ENCODE measurements at regions not wholly inside any gene's neighbourhood (a gene's known extent, or its start where the extent isn't known, plus 50 kb on each side); places are given as distances from the start of the nearest gene placed in this dataset.
"Not testable (repeated sequence)": the region's sequence is repeated elsewhere in the genome, so short reads cannot be mapped to it uniquely, and the experiment has no call there.

DNA sequence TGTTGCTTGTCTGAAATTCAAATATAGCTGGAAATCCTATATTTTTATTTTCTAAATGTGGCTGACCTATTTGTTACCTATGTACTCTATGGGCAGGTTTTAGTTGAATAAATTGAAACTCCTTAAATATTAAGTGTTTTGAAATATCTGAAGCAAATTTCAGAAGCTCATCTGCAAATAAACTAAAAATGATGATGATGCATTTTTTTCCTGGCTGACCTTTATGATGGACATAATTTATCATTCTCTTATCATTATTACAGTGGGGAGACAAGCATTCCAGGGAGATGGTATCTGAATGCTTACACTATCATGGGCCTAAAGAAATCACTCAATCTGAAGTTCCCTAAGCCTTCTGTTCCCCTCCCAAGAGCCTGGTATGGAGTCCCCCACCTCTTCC, 1225.2 kb downstream of the AACS start:
- DNase-seq (ENCODE audit: low spot score) = no peak

- not testable (repeated sequence) for DNase-seq (ENCODE audit: low spot score)
These were observed 1226.8 kb downstream of the AACS start for GRCh38 chr12:126291987-126292386.

DNA sequence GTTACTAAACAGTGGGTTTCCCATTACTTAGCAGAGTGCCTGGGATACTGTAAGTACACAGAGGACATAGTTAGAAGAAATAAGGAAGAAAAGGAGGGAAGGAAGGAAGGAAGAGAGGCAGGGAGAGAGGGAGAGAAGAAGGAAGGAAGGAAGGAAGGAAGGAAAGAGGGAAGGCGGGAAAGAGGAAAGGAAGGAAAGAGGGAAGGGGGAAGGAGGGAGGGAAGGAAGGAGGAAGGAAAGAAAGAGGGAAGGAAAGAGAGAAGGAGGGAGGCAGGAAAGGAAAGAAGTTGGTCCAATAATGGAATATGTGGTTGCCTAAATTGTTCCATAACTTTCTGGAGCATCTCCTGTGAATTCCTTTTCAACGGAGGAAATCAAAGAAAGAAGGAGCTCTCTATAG, 1230.4 kb downstream of the AACS start:
- DNase-seq (ENCODE audit: low spot score) = no peak

DNA sequence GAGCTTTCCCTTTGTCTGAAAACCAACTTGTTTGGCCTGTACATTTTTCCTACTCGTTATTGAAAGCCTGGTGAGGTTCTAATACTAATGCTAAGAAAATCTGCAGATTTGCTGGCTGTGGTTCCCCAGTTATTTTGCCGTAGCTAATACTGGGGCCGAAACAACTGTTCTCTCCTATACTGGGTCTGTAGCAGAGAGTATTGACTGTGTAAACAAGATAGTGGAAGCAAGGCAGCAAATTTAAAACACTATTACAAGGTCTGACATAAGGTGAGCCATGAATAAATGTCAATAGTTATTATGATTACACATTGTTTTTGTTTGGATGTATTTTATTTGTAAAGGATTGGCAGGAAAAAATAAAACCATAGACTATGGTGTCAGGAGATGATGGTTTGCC, 1244.0 kb downstream of the AACS start:
- no peak for DNase-seq (ENCODE audit: low spot score)

GRCh38 chr12:126312457-126312856, 1247.2 kb downstream of the AACS start:
- DNase-seq (ENCODE audit: low spot score) = no peak

DNA sequence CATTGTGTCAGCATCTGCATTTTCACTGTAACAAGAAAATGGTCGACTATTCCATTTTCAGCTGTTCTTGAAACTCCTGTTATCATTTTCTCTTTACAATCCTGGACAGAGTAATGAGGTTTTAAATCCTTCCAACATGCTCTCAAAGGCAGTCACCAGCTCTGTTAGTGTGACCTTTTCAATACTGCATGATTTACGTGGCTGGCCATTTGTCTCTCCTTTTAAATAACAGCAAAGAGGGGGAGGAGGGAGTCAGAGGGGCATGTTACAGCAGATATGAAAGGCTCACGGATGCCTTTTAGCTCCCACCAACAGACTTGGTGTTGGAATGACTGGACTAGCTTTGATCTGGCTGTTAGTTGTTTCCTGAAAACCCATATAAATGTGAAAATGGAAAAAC, 1251.2 kb downstream of the AACS start:
- no peak for DNase-seq (ENCODE audit: low spot score)

GRCh38 chr12:126337556-126338441, 1272.6 kb downstream of the AACS start:
- no peak for DNase-seq (ENCODE audit: low spot score)

DNA sequence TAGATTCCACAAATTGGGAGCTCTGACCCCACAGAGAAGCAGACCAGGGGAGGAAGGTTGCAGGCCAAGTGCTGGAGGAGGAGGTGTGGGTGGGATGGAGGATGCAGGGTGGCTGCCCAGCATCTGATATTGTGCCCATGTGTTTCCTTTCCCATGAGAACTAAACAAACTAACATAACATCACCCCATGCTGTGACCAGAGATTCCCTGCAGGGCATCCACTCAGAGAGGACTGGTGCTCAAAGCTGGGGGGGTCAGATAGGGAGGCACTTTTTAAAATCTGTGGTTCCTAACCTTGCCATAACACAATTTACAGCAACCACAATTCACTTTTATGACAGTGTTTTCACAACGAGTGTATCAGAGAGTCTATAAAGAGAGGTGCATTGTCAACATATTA, 1277.6 kb downstream of the AACS start:
- no peak for DNase-seq (ENCODE audit: low spot score)

DNA sequence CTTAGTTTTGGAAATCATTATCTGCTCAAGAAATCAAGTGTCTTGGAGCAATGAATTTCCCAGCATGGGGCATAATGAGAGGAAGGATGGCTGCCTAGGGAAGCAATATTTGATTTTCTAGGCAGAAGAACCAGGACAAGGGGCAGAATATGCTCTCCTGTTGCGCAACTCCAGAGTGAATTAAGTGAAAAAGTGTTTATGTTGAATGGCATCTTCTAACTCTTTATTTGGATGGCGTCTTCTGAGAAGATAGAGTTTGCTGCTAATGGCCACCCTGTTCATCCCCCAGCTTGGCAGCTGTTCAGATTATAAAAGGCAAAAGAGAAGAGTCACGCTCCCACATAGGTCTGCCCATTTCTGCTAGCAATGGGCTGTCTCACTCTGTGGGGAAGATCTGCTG, 1278.1 kb downstream of the AACS start:
- DNase-seq (ENCODE audit: low spot score) = no peak

DNA sequence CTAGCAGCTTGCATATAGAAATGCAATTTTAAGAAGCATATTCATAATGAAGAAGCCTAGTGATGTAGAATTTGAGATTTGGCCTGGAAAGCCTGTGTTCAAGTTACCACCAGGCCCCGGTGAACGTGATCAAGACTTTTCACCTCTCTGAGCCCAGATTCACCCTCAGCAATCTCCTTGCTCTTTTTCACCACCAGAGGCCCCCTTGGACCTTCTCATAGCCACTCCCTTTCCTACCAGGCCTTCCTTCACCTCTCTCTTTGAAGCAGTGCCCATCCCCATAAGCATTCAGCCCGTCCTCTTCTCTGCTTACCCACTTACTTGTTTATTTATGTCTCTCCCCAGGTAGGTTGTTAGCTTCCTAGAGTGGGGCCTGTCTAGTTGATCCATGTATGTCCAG, 1280.9 kb downstream of the AACS start:
- DNase-seq (ENCODE audit: low spot score) = no peak

- DNase-seq (ENCODE audit: low spot score) = no peak
These were observed 1282.2 kb downstream of the AACS start for GRCh38 chr12:126347421-126347820.

DNA sequence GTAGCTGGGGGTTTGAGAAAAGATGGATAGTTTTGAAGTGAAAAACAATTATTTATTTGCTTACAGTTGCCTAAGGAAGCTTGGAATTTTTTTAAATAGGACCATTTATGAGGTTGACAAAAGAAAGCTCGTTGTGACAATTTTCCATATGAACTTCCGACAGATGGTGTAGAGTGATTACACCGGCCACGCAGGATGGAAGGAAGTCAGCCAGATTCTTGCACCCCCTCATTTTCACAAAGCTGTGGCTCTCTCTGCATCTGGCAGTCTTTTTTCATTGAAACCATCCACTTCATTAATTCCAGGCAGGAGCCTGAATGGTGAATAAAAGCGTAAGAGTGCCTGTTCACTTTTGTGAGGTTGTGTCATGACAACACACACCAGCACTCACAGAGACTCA, 1284.1 kb downstream of the AACS start:
- DNase-seq (ENCODE audit: low spot score) = no peak

- DNase-seq (ENCODE audit: low spot score) = no peak
These were observed 1288.4 kb downstream of the AACS start for GRCh38 chr12:126353604-126354003.

DNA sequence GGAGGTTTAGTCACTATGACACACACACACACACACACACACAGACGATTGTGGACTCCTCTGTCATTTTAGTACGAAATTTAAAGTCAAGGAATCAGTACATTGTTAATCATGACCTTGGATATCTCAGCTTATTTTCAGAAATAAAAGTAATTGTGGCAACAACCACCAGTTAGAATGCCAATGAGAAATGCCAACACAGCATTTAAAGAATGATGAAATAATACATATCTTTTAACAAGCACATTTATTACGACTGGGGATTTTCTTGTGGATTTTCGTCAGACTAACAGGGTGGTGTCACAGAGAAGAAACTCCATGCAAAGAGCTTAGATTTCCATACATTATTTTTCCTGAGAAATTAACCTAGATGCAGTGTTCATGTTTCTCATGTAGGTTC, 1289.4 kb downstream of the AACS start:
- no peak for DNase-seq (ENCODE audit: low spot score)

DNA sequence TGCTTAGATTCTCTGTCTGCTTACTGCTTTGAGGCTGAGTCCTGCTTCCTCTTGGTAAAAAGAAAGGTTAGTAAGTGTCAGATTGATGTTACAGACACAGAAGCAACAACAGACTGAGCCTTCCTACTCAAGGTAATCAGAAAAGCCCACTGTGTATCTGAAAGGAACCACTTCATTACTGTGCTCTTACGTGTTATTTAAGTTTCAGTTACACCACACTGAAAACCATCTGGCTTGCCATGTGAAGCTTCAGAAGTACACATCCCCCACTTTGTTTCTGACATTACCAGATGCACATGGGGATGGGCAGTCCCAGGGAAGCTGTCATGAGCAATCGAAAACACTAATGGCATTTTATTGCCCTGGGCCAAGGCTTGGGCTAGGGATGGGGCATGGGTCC, 1290.1 kb downstream of the AACS start:
- DNase-seq (ENCODE audit: low spot score) = no peak

DNA sequence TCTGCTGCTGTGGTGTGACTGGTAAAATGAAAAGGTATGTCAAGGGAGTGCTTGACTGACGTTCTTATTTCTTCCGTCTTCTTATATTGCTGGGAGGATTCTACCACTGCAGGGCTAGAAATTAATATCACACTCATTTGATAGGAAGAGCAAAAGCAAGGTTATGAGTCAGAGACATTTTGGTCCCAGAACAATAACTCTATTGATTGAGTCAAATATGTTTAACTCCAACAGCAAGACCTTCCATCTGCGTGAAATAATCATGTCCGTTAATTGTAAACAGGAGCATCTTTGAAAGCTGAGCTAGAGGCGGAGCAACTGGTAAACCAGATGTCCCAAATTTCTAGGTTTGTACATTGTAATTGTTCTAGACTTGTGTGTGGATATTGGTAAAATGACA, 1293.6 kb downstream of the AACS start:
- no peak for DNase-seq (ENCODE audit: low spot score)

DNA sequence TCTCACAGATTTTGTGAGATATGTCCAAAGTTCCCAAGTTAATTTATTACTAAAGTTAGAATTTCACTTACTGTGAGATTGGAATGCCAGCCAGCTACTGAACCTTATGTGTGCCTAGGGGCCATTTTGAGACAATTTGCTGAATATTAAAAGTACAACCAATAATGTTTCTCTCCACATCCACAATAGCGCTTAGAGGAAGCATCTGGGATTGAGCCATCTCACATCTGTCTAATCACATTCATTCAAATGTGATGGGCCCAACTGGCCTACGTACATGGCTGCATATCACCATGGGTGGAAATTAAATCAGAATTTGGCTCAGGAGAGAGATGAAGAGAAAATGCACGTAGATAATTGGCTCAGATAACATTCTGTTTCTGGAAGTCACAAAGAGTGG, 1294.0 kb downstream of the AACS start:
- DNase-seq (ENCODE audit: low spot score) = no peak

- no peak for DNase-seq (ENCODE audit: low spot score)
These were observed 1296.6 kb downstream of the AACS start for GRCh38 chr12:126361804-126362203.

DNA sequence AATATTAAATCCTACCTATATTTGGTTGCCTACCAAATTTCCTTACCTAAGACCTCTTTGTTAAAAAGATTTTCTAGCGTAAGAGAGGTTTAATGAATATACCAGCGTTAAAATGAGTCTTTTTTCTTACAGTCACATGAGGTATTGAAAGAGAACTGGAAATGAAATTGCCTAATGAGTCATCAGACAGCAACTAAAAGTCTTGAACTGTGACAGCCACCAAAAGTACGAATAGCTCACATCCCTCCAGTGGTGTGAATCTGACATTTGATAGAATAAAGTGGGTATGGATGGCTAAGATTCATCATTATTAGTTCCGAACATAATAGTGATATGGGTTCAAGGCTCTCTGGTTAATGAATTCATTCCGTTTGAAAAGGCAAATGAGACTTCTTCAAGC, 1297.3 kb downstream of the AACS start:
- DNase-seq (ENCODE audit: low spot score) = no peak

DNA sequence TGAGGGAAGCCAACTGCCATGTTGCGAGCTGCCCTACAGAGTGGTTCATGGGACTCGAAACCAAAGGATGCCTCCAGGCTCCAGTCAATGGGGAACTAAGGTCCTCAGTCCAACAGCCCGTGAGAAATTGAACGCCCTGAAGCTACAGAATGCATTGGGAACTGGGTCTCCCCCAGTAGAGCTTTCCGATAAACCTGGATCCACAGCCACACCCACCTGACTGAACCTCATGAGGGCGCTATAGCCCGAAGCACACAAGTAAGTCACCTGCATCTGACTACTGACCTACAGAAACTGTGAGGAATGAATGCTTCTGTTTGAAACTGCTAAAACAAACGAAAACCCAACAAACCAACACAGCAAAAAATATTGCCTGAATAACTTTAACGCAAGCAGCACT, 1297.7 kb downstream of the AACS start:
- no peak for DNase-seq (ENCODE audit: low spot score)

- no peak for DNase-seq (ENCODE audit: low spot score)
These were observed 1304.5 kb downstream of the AACS start for GRCh38 chr12:126369487-126370463.

- no peak for DNase-seq (ENCODE audit: low spot score)
These were observed 1318.3 kb downstream of the AACS start for GRCh38 chr12:126383506-126383905.

DNA sequence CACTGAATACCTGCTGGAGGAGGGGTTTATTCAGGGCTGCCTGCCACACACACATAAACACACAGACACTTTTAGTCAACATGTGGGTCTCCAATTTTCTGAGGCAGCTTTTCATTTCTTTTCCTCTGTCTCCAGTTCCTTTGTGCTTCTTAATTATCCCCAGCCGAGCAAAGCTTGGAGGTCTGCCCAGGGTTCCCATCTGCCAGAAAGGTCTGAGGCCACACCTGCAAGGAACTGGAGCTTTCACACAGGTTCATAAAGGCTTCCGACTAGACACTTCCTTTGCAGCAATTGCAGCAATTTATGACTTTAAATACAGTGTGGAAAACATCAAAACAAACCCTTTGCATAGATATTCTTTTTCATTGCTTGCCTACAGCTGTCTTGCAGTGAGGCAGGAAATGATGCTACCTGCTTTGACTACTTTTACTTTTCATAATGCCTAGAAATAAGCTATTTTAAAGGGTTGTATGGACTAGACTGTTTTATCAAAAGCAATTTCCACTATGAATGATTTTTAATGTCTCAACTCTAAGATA, 1318.9 kb downstream of the AACS start:
- peak; percentile 7 for DNase-seq (ENCODE audit: low spot score)

All from cerebellar cortex (tissue), 1 donor.